Spleen (tissue), 11 donors: ENCODE measurements at regions not wholly inside any gene's neighbourhood (a gene's known extent, or its start where the extent isn't known, plus 50 kb on each side); places are given as distances from the start of the nearest gene placed in this dataset.

ENCODE experiments used
- DNase-seq: peaks from one replicate; pipeline ENCODE4 v3.0.0-alpha.2; 2020
- H3K27ac ChIP-seq, 8 donors: fragments of 200-600 bp; sonication (generic) in 7 of 8; 1 replicate in 4 of 8; 2 replicates in 4 of 8; pipeline versions ENCODE4 v1.5.0 to v1.8.0; 2016 to 2021; ENCODE audit warnings: inconsistent platforms in 4 of 8, mild to moderate bottlenecking in 4 of 8, moderate library complexity in 1 of 8
- H3K27me3 ChIP-seq, 7 donors: fragments of 200-600 bp; sonication (generic) in 6 of 7; replicated peaks in 1 of 7; 1 replicate in 4 of 7; 2 replicates in 3 of 7; pipeline versions ENCODE4 v1.5.0 to v1.8.0; 2016 to 2021; ENCODE audit warnings: inconsistent platforms in 3 of 7, mild to moderate bottlenecking in 1 of 7
- H3K36me3 ChIP-seq, 6 donors: fragments of 200-600 bp; sonication (generic) in 5 of 6; 1 replicate in 4 of 6; 2 replicates in 2 of 6; pipeline versions ENCODE4 v1.5.0 to v1.8.0; 2016 to 2021; ENCODE audit warnings: inconsistent platforms in 2 of 6
- H3K4me1 ChIP-seq, 6 donors: fragments of 200-600 bp; sonication (generic) in 5 of 6; 1 replicate in 3 of 6; 2 replicates in 3 of 6; pipeline versions ENCODE4 v1.5.0 to v1.8.0; 2016 to 2021; ENCODE audit warnings: inconsistent platforms in 3 of 6
- H3K4me3 ChIP-seq, 8 donors: fragments of 200-600 bp; sonication (generic) in 7 of 8; 1 replicate in 4 of 8; 2 replicates in 4 of 8; pipeline versions ENCODE4 v1.5.0 to v1.8.0; 2016 to 2021; ENCODE audit warnings: inconsistent platforms in 4 of 8, mild to moderate bottlenecking in 4 of 8, moderate library complexity in 2 of 8
- H3K9me3 ChIP-seq, 8 donors: fragments of 200-600 bp; sonication (generic) in 7 of 8; 1 replicate in 4 of 8; 2 replicates in 4 of 8; pipeline versions ENCODE4 v1.5.0 to v1.8.0; 2016 to 2021; ENCODE audit warnings: inconsistent platforms in 4 of 8
- CTCF ChIP-seq, 11 experiments: fragments of 200-600 bp in 7 of 11; fragments of 450-650 bp in 4 of 11; sonication (generic) in 4 of 11; IDR thresholded peaks in 8 of 11; conservative IDR thresholded peaks in 3 of 11; 1 replicate in 7 of 11; 2 replicates in 4 of 11; pipeline versions ENCODE4 v1.4.0 to v1.8.0; 2016 to 2021; ENCODE audit warnings: antibody characterized with exemption in 11 of 11, inconsistent platforms in 4 of 11, mild to moderate bottlenecking in 1 of 11
- POLR2A ChIP-seq, 3 donors: fragments of 450-650 bp; IDR thresholded peaks; one replicate each; pipeline ENCODE4 v1.5.1; 2017; ENCODE audit warnings: antibody characterized with exemption in 3 of 3, mild to moderate bottlenecking in 1 of 3
- POLR2AphosphoS5 ChIP-seq, 3 donors: sonication (generic); formaldehyde crosslinking; IDR thresholded peaks; one replicate each; pipeline ENCODE4 v1.5.1; 2017; ENCODE audit warnings: antibody characterized with exemption in 3 of 3
- WGBS, 5 donors: extraction: QIAGEN DNeasy Blood & Tissue Kit in 3 of 5; methylation state at CpG; one replicate each; pipeline versions ENCODE4 v1.1.5 to v1.1.7; 2013 to 2018; 5-methylcytosine and 5-hydroxymethylcytosine counted together
- intact Hi-C: fragments of 100-400 bp; cut with DNase I; formaldehyde crosslinking; loops from one replicate; pipeline ENCODE4 v1.15.0; 2023; ENCODE audit warnings: low total_unique reads
- donor health status: healthy with polysubstance abuse.
- donor health status: DM: no; HTN: no; CAD: no; lungs with moderate emphysema.
- donor health status: DM: no; HTN: no; CAD: no.
- donor health status: Bipolar disorder and iron deficiency.
- donor health status: healthy.
- donor health status: DM: no; HTN: no; CAD: no.
- donor health status: DM: yes; HTN: yes; CAD: no.

GRCh38 chr6:25171301-25171700, 107.9 kb upstream of the CARMIL1 start:
- intact Hi-C loops = no loop called here
- no peak overlapping the region for H3K4me3 ChIP-seq
- no peaks in the 10 kb centered on the region for H3K27me3 ChIP-seq
- no peak overlapping the region for H3K27ac ChIP-seq
- H3K9me3 ChIP-seq = no peaks in the 10 kb centered on the region
- DNase-seq = no peak
- 86 to 100% (median 91%) methylated on average over 1 of the region's 1 CpG for WGBS, 5 donors
- peaks cover 0 to 62% (median 4%) of the 10 kb centered on the region in 6 donors for H3K4me1 ChIP-seq
- no peak for TF ChIP-seq POLR2AphosphoS5 (IDR thresholded peaks at IDR 0.05)
- TF ChIP-seq CTCF (IDR thresholded peaks at IDR 0.05 in 8 of 11, conservative IDR thresholded peaks at IDR 0.05 in 3 of 11) = no peak
- TF ChIP-seq POLR2A (IDR thresholded peaks at IDR 0.05) = no peak
- H3K36me3 ChIP-seq = no peaks in the 10 kb centered on the region

- no peak for DNase-seq
- H3K4me3 ChIP-seq = no peak overlapping the region
- intact Hi-C loops = no loop called here
- H3K4me1 ChIP-seq = peaks cover 0 to 61% (median 4%) of the 10 kb centered on the region in 6 donors
- no peaks in the 10 kb centered on the region for H3K36me3 ChIP-seq
- 53 to 71% (median 58%) methylated on average over 3 of the region's 3 CpGs for WGBS, 5 donors
- H3K27me3 ChIP-seq = no peaks in the 10 kb centered on the region
- TF ChIP-seq CTCF (IDR thresholded peaks at IDR 0.05 in 8 of 11, conservative IDR thresholded peaks at IDR 0.05 in 3 of 11) (no peak), POLR2AphosphoS5 (IDR thresholded peaks at IDR 0.05) (peak in 1 of 3 donors; percentile 27)
- H3K27ac ChIP-seq = peak overlapping the region in 5 of 8 donors; percentile 6 to 73 (median 70)
- H3K9me3 ChIP-seq = no peaks in the 10 kb centered on the region
Observed at GRCh38 chr6:25172819-25173218, 106.4 kb upstream of the CARMIL1 start.

- intact Hi-C loops = no loop called here
- Histone ChIP-seq H3K27me3 (no peaks in the 10 kb centered on the region), H3K27ac (peak overlapping the region in 5 of 8 donors; percentile 6 to 73 (median 70)), H3K36me3 (no peaks in the 10 kb centered on the region), H3K4me3 (no peak overlapping the region), H3K4me1 (peaks cover 0 to 61% (median 6%) of the 10 kb centered on the region in 6 donors), H3K9me3 (no peaks in the 10 kb centered on the region)
- no peak for DNase-seq
- 51 to 77% (median 68%) methylated on average over 1 of the region's 1 CpG for WGBS, 5 donors
- no peak for TF ChIP-seq POLR2AphosphoS5 (IDR thresholded peaks at IDR 0.05)
- TF ChIP-seq POLR2A (IDR thresholded peaks at IDR 0.05) = no peak
- no peak for TF ChIP-seq CTCF (IDR thresholded peaks at IDR 0.05 in 8 of 11, conservative IDR thresholded peaks at IDR 0.05 in 3 of 11)
Observed at GRCh38 chr6:25173246-25173645, 105.9 kb upstream of the CARMIL1 start.

GRCh38 chr6:25173951-25174474, 105.2 kb upstream of the CARMIL1 start:
- Histone ChIP-seq H3K4me1 (peaks cover 0 to 61% (median 12%) of the 10 kb centered on the region in 6 donors), H3K36me3 (no peaks in the 10 kb centered on the region), H3K27me3 (no peaks in the 10 kb centered on the region), H3K4me3 (no peak overlapping the region), H3K9me3 (no peaks in the 10 kb centered on the region), H3K27ac (peak overlapping the region in 6 of 8 donors; percentile 16 to 73 (median 59))
- WGBS, 5 donors = 49 to 84% (median 66%) methylated on average over 4 of the region's 4 CpGs
- intact Hi-C loops = no loop called here
- no peak for DNase-seq
- TF ChIP-seq CTCF (IDR thresholded peaks at IDR 0.05 in 8 of 11, conservative IDR thresholded peaks at IDR 0.05 in 3 of 11) (no peak), POLR2AphosphoS5 (IDR thresholded peaks at IDR 0.05) (no peak), POLR2A (IDR thresholded peaks at IDR 0.05) (no peak)
